ENCODE measurements at regions not wholly inside any gene's neighbourhood (a gene's known extent, or its start where the extent isn't known, plus 50 kb on each side); places are given as distances from the start of the nearest gene placed in this dataset.

GRCh38 chr3:31182661-31183060, 288.2 kb upstream of the GADL1 start:
- intact Hi-C loops (cut with DNase I; ENCODE audit: low total_unique reads) = no loop called here
- Histone ChIP-seq H3K27ac (no peak overlapping the region), H3K9me3 (no peaks in the 10 kb centered on the region), H3K4me3 (no peak overlapping the region), H3K4me1 (no peaks in the 10 kb centered on the region), H3K36me3 (no peaks in the 10 kb centered on the region), H3K27me3 (no peaks in the 10 kb centered on the region)
- DNase-seq = no peak
- WGBS, 5 donors = 70 to 97% (median 93%) methylated on average over 1 of the region's 1 CpG
- no peak for TF ChIP-seq POLR2A (IDR thresholded peaks at IDR 0.05)
- no peak for TF ChIP-seq EP300 (IDR thresholded peaks at IDR 0.05)
- TF ChIP-seq POLR2AphosphoS5 (IDR thresholded peaks at IDR 0.05) = no peak
- no peak for TF ChIP-seq CTCF (IDR thresholded peaks at IDR 0.05)

- WGBS, 5 donors = 60 to 71% (median 62%) methylated on average over 3 of the region's 3 CpGs
- Histone ChIP-seq H3K27ac (no peak overlapping the region), H3K4me3 (no peak overlapping the region), H3K36me3 (no peaks in the 10 kb centered on the region), H3K4me1 (no peaks in the 10 kb centered on the region), H3K9me3 (no peaks in the 10 kb centered on the region), H3K27me3 (no peaks in the 10 kb centered on the region)
- intact Hi-C loops (cut with DNase I; ENCODE audit: low total_unique reads) = no loop called here
- TF ChIP-seq CTCF (IDR thresholded peaks at IDR 0.05) (no peak), POLR2A (IDR thresholded peaks at IDR 0.05) (no peak)
- DNase-seq = no peak
Observed at GRCh38 chr3:31184261-31185061, 290.0 kb upstream of the GADL1 start.

- 60 to 76% (median 64%) methylated on average over 2 of the region's 2 CpGs for WGBS, 5 donors
- H3K36me3 ChIP-seq = no peaks in the 10 kb centered on the region
Observed at GRCh38 chr3:31185062-31185357, 290.5 kb upstream of the GADL1 start.

GRCh38 chr3:31186041-31186440, 291.6 kb upstream of the GADL1 start:
- no peak overlapping the region for H3K4me3 ChIP-seq
- H3K9me3 ChIP-seq = no peaks in the 10 kb centered on the region
- H3K27ac ChIP-seq = no peak overlapping the region
- no peaks in the 10 kb centered on the region for H3K36me3 ChIP-seq
- TF ChIP-seq POLR2AphosphoS5 (IDR thresholded peaks at IDR 0.05) = no peak
- TF ChIP-seq POLR2A (IDR thresholded peaks at IDR 0.05) = no peak
- TF ChIP-seq EP300 (IDR thresholded peaks at IDR 0.05) = no peak
- no peak for TF ChIP-seq CTCF (IDR thresholded peaks at IDR 0.05)
- 77 to 95% (median 82%) methylated on average over 4 of the region's 4 CpGs for WGBS, 5 donors
- no peaks in the 10 kb centered on the region for H3K27me3 ChIP-seq
- DNase-seq = no peak
- H3K4me1 ChIP-seq = no peaks in the 10 kb centered on the region
- intact Hi-C loops (cut with DNase I; ENCODE audit: low total_unique reads) = no loop called here

More at GRCh38 chr3:31185062-31185357, 290.5 kb upstream of the GADL1 start:
- no peaks in the 10 kb centered on the region for H3K9me3 ChIP-seq
- DNase-seq = no peak
- TF ChIP-seq EP300 (IDR thresholded peaks at IDR 0.05) (no peak), POLR2AphosphoS5 (IDR thresholded peaks at IDR 0.05) (no peak), POLR2A (IDR thresholded peaks at IDR 0.05) (no peak)
- no peaks in the 10 kb centered on the region for H3K27me3 ChIP-seq
- H3K4me1 ChIP-seq = no peaks in the 10 kb centered on the region
- no peak overlapping the region for H3K4me3 ChIP-seq
- no peak overlapping the region for H3K27ac ChIP-seq
- intact Hi-C loops (cut with DNase I; ENCODE audit: low total_unique reads) = no loop called here

GRCh38 chr3:31187380-31187779, 292.9 kb upstream of the GADL1 start:
- no peak overlapping the region for H3K27ac ChIP-seq
- intact Hi-C loops (cut with DNase I; ENCODE audit: low total_unique reads) = no loop called here
- WGBS, 5 donors = 34 to 72% (median 48%) methylated on average over 1 of the region's 1 CpG

More at GRCh38 chr3:31187380-31187779, 292.9 kb upstream of the GADL1 start:
- DNase-seq = no peak
- H3K36me3 ChIP-seq = no peaks in the 10 kb centered on the region
- no peaks in the 10 kb centered on the region for H3K4me1 ChIP-seq
- no peak for TF ChIP-seq CTCF (IDR thresholded peaks at IDR 0.05)
- no peak for TF ChIP-seq POLR2A (IDR thresholded peaks at IDR 0.05)
- H3K9me3 ChIP-seq = no peaks in the 10 kb centered on the region
- H3K4me3 ChIP-seq = no peak overlapping the region
- no peaks in the 10 kb centered on the region for H3K27me3 ChIP-seq

Measured in stomach (tissue), 8 donors.